SK-N-SH (cell line): ENCODE measurements at regions not wholly inside any gene's neighbourhood (a gene's known extent, or its start where the extent isn't known, plus 50 kb on each side); places are given as distances from the start of the nearest gene placed in this dataset.

Experiments used
- CTCF ChIA-PET: fragments of 300-600, 350-600 bp; formaldehyde crosslinking; extraction: SDS; loops from one replicate; lab custom pipeline; 2021; lab: Yijun Ruan, JAX
- POLR2A ChIA-PET: fragments of 350-600 bp; sonication (Branson Sonifier 250); formaldehyde crosslinking; extraction: SDS; loops from one replicate; lab custom pipeline; 2020; ENCODE audit warnings: antibody characterized with exemption, inconsistent platforms; lab: Yijun Ruan, JAX
- DNase-seq: peaks from one replicate; pipeline ENCODE4 v3.0.0; 2012
- H2AFZ ChIP-seq: fragments of 200-600 bp; sonication (generic); 2 replicates; pipeline ENCODE4 v1.8.1; 2016; ENCODE audit warnings: antibody characterized with exemption, mild to moderate bottlenecking, low read depth
- H3F3A ChIP-seq: fragments of 200-600 bp; sonication (generic); replicated peaks from 2 replicates; pipeline ENCODE3; 2016; ENCODE audit warnings: antibody characterized with exemption, mild to moderate bottlenecking; ENCODE audit not compliant: insufficient read depth
- H3K27ac ChIP-seq, 2 experiments: fragments of 200-500 bp in 1 of 2; fragments of 200-600 bp in 1 of 2; sonication (Bioruptor generic) in 1 of 2; sonication (generic), shearing (Covaris generic) in 1 of 2; 2 replicates each; pipeline versions ENCODE4 v1.5.1 to v1.6.1; 2014 to 2016; ENCODE audit warnings: low read depth in 2 of 2, inconsistent platforms in 1 of 2, low read length in 1 of 2, mild to moderate bottlenecking in 1 of 2, mixed read lengths in 1 of 2
- H3K27me3 ChIP-seq: fragments of 200-600 bp; sonication (generic), shearing (Covaris generic); 2 replicates; pipeline ENCODE4 v1.6.1; 2016; ENCODE audit warnings: mixed run types; ENCODE audit not compliant: insufficient read depth
- H3K36me3 ChIP-seq, 2 experiments: fragments of 200-500 bp in 1 of 2; fragments of 200-600 bp in 1 of 2; sonication (Bioruptor generic) in 1 of 2; sonication (generic) in 1 of 2; replicated peaks in 1 of 2; 2 replicates each; pipeline versions ENCODE3 to v1.5.1; 2014 to 2016; ENCODE audit warnings: low read length in 1 of 2, mild to moderate bottlenecking in 1 of 2; ENCODE audit not compliant: insufficient read depth in 2 of 2, control insufficient read depth in 1 of 2
- H3K4me1 ChIP-seq, 2 experiments: fragments of 200-500 bp in 1 of 2; fragments of 200-600 bp in 1 of 2; sonication (Bioruptor generic) in 1 of 2; sonication (generic), shearing (Covaris generic) in 1 of 2; 2 replicates each; pipeline versions ENCODE4 v1.5.1 to v1.6.1; 2014 to 2016; ENCODE audit warnings: low read depth in 1 of 2, low read length in 1 of 2, mixed run types in 1 of 2; ENCODE audit not compliant: insufficient read depth in 2 of 2, control insufficient read depth in 1 of 2
- H3K4me2 ChIP-seq: fragments of 200-600 bp; sonication (generic), shearing (Covaris generic); 2 replicates; pipeline ENCODE4 v1.6.1; 2017; ENCODE audit warnings: mixed run types
- H3K4me3 ChIP-seq, 2 experiments: fragments of 200-500 bp in 1 of 2; fragments of 200-600 bp in 1 of 2; sonication (Bioruptor generic) in 1 of 2; sonication (generic), shearing (Covaris generic) in 1 of 2; 2 replicates each; pipeline versions ENCODE4 v1.5.1 to v1.8.1; 2014 to 2016; ENCODE audit warnings: low read depth in 2 of 2, inconsistent platforms in 1 of 2, low read length in 1 of 2, mild to moderate bottlenecking in 1 of 2, mixed read lengths in 1 of 2, moderate library complexity in 1 of 2
- H3K79me2 ChIP-seq: fragments of 200-600 bp; sonication (generic); 2 replicates; pipeline ENCODE4 v1.8.1; 2017; ENCODE audit warnings: mild to moderate bottlenecking; ENCODE audit not compliant: insufficient read depth
- H3K9ac ChIP-seq: fragments of 200-600 bp; sonication (generic); 2 replicates; pipeline ENCODE4 v1.6.1; 2017; ENCODE audit warnings: mixed run types
- H3K9me2 ChIP-seq: fragments of 200-600 bp; sonication (generic); 2 replicates; pipeline ENCODE4 v1.6.1; 2017; ENCODE audit warnings: mixed run types
- H3K9me3 ChIP-seq: fragments of 200-600 bp; sonication (generic); 2 replicates; pipeline ENCODE4 v1.6.1; 2017; ENCODE audit warnings: mixed run types, mild to moderate bottlenecking, moderate library complexity
- H4K20me1 ChIP-seq: fragments of 200-600 bp; sonication (generic); 2 replicates; pipeline ENCODE4 v1.6.1; 2017; ENCODE audit warnings: mild to moderate bottlenecking, mixed run types; ENCODE audit not compliant: insufficient read depth
- CTCF ChIP-seq: fragments of 200-600 bp; sonication (generic); IDR thresholded peaks from 2 replicates; pipeline ENCODE4 v1.6.1; 2017; ENCODE audit warnings: antibody characterized with exemption, mild to moderate bottlenecking, moderate library complexity
- ELF1 ChIP-seq: IDR thresholded peaks from 2 replicates; pipeline ENCODE4 v1.4.0; 2012
- FOXJ3 ChIP-seq: sonication (generic); formaldehyde crosslinking; IDR thresholded peaks from 2 replicates; pipeline ENCODE4 v1.5.1; 2020; ENCODE audit warnings: mild to moderate bottlenecking, missing genetic modification reagents
- FOXM1 ChIP-seq: IDR thresholded peaks from 2 replicates; pipeline ENCODE4 v1.4.0; 2012; ENCODE audit warnings: low read depth, mild to moderate bottlenecking
- GABPA ChIP-seq: IDR thresholded peaks from 2 replicates; pipeline ENCODE4 v1.4.0; 2012; ENCODE audit warnings: low read depth, mild to moderate bottlenecking
- GATA2 ChIP-seq: sonication (generic); formaldehyde crosslinking; IDR thresholded peaks from 2 replicates; pipeline ENCODE4 v1.5.0; 2020; ENCODE audit warnings: mild to moderate bottlenecking, missing genetic modification reagents
- IRF3 ChIP-seq: fragments of 150-350 bp; IDR thresholded peaks from 2 replicates; pipeline ENCODE4 v1.6.1; 2016; ENCODE audit warnings: mild to moderate bottlenecking, low read depth, low read length
- MAX ChIP-seq: IDR thresholded peaks from 2 replicates; pipeline ENCODE4 v1.4.0; 2012; ENCODE audit warnings: low read depth
- MXI1 ChIP-seq: IDR thresholded peaks from 2 replicates; pipeline ENCODE4 v1.6.1; 2012; ENCODE audit warnings: mild to moderate bottlenecking, low read depth, low read length, improper control_type of control experiment
- REST ChIP-seq: IDR thresholded peaks from 2 replicates; pipeline ENCODE4 v1.6.1; 2012; ENCODE audit warnings: mild to moderate bottlenecking, low read depth, low read length, moderate library complexity
- RFX5 ChIP-seq: IDR thresholded peaks from 2 replicates; pipeline ENCODE4 v1.6.1; 2012; ENCODE audit warnings: mild to moderate bottlenecking, improper control_type of control experiment, low read length
- SIN3A ChIP-seq: IDR thresholded peaks from 2 replicates; pipeline ENCODE4 v1.6.1; 2012; ENCODE audit warnings: low read depth, mild to moderate bottlenecking, low read length, moderate library complexity, borderline replicate concordance
- SMC3 ChIP-seq: IDR thresholded peaks from 2 replicates; pipeline ENCODE4 v1.6.1; 2012; ENCODE audit warnings: low read depth, low read length, improper control_type of control experiment
- TAF1 ChIP-seq: IDR thresholded peaks from 2 replicates; pipeline ENCODE4 v1.6.1; 2012; ENCODE audit warnings: low read depth, mild to moderate bottlenecking, low read length, moderate library complexity, borderline replicate concordance
- TEAD4 ChIP-seq: IDR thresholded peaks from 2 replicates; pipeline ENCODE4 v1.4.0; 2012; ENCODE audit warnings: mild to moderate bottlenecking, borderline replicate concordance; ENCODE audit not compliant: insufficient read depth
- USF1 ChIP-seq: IDR thresholded peaks from 2 replicates; pipeline ENCODE4 v1.4.0; 2012; ENCODE audit warnings: low read depth, borderline replicate concordance
- WGBS: methylation state at CpG from one replicate; pipeline ENCODE4 v1.1.6; 2017; ENCODE audit warnings: low lambda C conversion rate; 5-methylcytosine and 5-hydroxymethylcytosine counted together

GRCh38 chr1:5809207-5809788, 182.9 kb downstream of the NPHP4 start:
- Histone ChIP-seq H3F3A (no peaks in the 10 kb centered on the region), H3K9ac (no peak overlapping the region), H3K9me3 (no peaks in the 10 kb centered on the region), H3K36me3 (no peaks in the 10 kb centered on the region), H2AFZ (no peak overlapping the region)
- CTCF ChIA-PET: no interaction called here
- no peak for TF ChIP-seq GABPA
- no peak for TF ChIP-seq FOXJ3 (CRISPR knock-in tag)
- TF ChIP-seq SMC3: no peak
- TF ChIP-seq TAF1: no peak
- no peak for TF ChIP-seq FOXM1
- TF ChIP-seq MAX: no peak
- no peak for TF ChIP-seq SIN3A
- TF ChIP-seq CTCF: no peak
- no peak for TF ChIP-seq GATA2 (CRISPR knock-in tag)
- TF ChIP-seq REST: no peak
- no peak for TF ChIP-seq MXI1
- no peak for TF ChIP-seq ELF1
- TF ChIP-seq, all 33 proteins: peak for 0
- Histone ChIP-seq H4K20me1 (no peaks in the 10 kb centered on the region), H3K27me3 (no peaks in the 10 kb centered on the region), H3K79me2 (no peaks in the 10 kb centered on the region), H3K4me1 (peaks cover 0 to 11% of the 10 kb centered on the region in 2 experiments; a peak in 1 of 4 replicates), H3K27ac (no peak overlapping the region), H3K4me3 (no peak overlapping the region), H3K4me2 (no peak overlapping the region), H3K9me2 (no peaks in the 10 kb centered on the region)
- no peak for DNase-seq
- 58% methylated on average over 9 of the region's 9 CpGs for WGBS
- POLR2A ChIA-PET: no interaction called here

GRCh38 chr1:5803851-5804250, 188.4 kb downstream of the NPHP4 start:
- Histone ChIP-seq H3K27ac (no peak overlapping the region), H3K9ac (no peak overlapping the region), H3K9me2 (no peaks in the 10 kb centered on the region), H3K4me3 (no peak overlapping the region), H3K79me2 (no peaks in the 10 kb centered on the region), H4K20me1 (no peaks in the 10 kb centered on the region), H3K9me3 (no peaks in the 10 kb centered on the region), H3K27me3 (no peaks in the 10 kb centered on the region), H3K36me3 (no peaks in the 10 kb centered on the region), H3K4me2 (no peak overlapping the region), H3F3A (no peaks in the 10 kb centered on the region), H3K4me1 (no peaks in the 10 kb centered on the region), H2AFZ (no peak overlapping the region)
- ChIA-PET POLR2A (no interaction called here), CTCF (no interaction called here)
- no peak for DNase-seq
- TF ChIP-seq IRF3 (no peak), REST (no peak), USF1 (no peak), SIN3A (no peak), RFX5 (no peak), FOXJ3 (CRISPR knock-in tag) (no peak), TEAD4 (no peak)
